GM19035 (cell line): ENCODE measurements at regions not wholly inside any gene's neighbourhood (a gene's known extent, or its start where the extent isn't known, plus 50 kb on each side); places are given as distances from the start of the nearest gene placed in this dataset.
"Not testable (repeated sequence)": the region's sequence is repeated elsewhere in the genome, so short reads cannot be mapped to it uniquely, and the experiment has no call there.

Experiments used
- ATAC-seq: cut with Tn5 transposase; IDR thresholded peaks from one replicate; pipeline ENCODE4 v1.9.1; 2021; ENCODE audit not compliant: unreplicated experiment

DNA sequence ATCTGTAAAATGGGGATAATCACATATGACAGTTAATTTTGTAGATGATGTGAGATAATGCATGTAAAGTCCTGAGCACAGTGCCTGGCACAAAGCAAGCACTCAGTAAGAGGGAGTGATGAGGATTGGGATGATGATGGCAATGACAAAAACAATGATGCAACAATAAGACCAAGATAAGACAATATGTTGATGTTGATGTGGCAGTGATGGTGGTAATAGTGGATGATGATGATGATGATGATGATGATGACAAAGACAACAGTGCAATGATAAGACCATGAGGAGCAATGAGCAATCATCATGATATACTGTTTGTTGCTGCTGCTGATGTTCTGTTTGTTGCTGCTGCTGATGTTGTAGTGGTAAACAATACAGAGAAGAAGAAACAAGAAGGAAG lies 344.1 kb downstream of the NPIPA8 start:
- ATAC-seq, result no peak

- ATAC-seq, result no peak
Observed at GRCh38 chr16:17989255-17989654, 347.3 kb downstream of the NPIPA8 start.

DNA sequence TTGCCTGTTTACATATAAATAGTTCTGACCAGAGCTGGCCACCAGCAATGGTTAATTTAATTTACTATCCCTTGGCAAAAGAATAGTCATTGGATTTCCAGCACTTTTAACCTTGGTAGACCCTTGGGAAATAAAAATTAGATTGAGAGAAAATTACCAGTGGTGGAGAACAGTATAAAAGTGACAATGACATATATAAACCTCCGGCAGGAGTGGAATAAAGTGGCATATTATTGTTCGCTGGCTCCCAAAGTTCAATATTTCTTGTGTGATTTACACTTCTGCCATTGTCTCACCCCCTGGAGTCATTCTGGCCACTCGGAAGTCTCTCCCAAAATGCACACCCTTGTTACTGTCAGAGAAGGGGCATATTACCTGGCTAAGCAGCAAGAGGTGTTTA lies 347.7 kb downstream of the NPIPA8 start:
- ATAC-seq, result no peak

GRCh38 chr16:17986991-17987390 lies 349.5 kb downstream of the NPIPA8 start:
- ATAC-seq, result no peak

DNA sequence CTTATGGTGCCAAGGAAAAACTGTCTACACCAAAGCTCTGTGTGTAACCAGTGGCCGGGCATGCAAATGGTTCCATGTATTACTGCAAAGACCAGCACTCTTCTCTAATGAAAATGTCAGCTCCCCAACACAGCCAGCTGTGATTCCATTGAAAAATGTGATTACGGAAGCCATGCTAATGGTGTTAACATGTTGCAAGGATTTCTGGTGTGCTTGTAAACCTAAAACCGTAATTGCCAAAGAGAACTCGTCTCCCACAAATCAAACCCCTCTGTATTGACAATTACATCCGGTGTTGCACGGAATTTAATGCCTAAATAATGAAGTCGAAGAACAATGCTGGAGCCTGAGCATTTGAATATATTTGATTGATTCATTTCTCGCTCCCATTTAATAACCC lies 351.7 kb downstream of the NPIPA8 start:
- no peak for ATAC-seq

DNA sequence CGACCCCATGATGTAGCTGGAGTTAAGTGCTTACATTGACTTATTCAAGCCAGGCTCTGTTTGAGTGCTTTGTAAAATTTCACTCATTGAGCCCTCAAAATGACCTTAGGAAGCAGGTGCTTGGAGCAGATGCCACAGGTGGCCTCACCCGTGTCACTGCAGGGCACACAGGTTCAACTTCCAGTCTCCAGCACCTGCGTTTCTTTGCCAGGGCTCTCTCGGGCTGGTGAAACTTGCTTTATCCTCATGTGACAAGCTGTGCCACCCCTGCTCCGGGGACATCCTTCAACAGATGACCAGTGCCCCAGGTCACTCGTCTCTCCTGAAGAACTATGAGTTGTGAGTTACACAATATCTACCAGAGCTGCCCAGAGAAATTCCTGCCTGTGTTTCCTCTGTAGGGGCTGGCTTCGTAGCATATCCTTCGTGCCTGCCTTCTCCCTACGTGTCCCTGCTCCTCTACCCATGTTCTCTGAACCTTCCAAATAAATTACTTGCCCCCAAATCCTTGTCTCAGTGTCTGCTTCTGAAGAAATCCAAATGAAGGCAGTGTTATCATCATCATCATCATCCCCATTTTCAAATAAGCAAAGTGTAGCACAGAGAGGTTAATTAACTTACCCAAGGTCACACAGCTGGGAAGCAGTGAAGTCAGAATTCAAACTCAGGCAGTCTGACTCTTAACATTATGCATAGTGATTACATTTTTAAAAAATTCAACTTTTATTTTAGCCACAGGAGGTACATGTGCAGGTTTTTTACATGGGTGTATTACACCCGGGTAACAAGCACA lies 352.5 kb downstream of the NPIPA8 start:
- no peak for ATAC-seq

DNA sequence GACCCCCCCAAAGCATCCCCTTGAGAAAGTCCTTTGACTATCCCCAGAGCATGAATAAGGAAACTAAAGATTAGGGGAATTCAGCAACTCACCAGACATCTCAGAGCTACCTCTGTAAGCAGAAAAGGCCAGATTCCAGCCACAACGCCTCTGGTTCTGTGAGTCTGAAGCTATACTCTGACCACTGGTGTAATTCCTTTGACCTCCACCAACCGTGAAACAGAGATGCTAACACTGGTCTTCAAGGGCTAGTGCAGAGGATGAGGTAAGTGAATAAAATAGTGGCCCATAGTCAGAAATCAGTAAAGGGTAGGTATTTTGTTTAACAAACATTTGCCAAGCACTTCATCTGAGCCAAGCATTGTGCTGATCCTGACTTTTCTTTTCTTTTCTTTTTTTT lies 353.4 kb downstream of the NPIPA8 start:
- no peak for ATAC-seq

GRCh38 chr16:17977260-17977659 lies 359.3 kb downstream of the NPIPA8 start:
- no peak for ATAC-seq

GRCh38 chr16:17972460-17972943 lies 364.0 kb downstream of the NPIPA8 start:
- no peak for ATAC-seq

- ATAC-seq, result no peak
Observed at GRCh38 chr16:17970816-17971331, 365.7 kb downstream of the NPIPA8 start.

- ATAC-seq, result no peak
Observed at GRCh38 chr16:17970157-17970765, 366.3 kb downstream of the NPIPA8 start.

DNA sequence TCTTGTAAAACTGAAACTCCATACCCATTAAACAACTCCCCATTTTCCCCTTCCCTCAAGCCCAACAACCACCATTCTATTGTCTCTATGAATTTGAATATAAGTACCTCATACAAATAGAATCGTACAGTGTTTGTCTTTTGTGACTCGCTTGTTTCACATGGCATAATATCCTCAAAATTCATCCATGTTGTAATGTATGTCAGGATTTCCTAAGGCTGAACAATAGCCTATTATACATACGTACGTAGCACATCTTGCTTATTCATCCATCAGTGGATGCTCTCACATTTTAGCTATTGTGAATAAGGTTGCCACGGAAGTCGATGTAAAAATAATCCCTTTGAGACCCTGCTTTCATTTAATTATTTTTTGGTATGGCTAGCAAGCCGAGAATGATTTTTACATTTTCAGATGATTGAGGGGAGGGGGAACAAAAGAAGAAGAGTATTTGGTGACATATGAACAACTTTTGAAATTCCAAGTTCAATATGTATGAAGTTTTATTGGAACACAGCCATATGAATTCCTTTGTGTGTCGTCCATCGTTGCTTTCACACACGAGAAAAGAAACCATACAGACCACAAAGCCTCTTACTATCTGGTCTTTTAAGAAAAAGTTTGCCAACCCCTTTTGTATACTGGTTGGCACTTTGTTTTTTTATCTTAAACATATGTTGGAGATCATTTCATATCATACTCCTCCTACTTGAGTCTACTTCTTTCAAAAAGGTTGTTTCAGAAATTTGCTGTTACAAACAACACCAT lies 371.2 kb downstream of the NPIPA8 start:
- no peak for ATAC-seq

DNA sequence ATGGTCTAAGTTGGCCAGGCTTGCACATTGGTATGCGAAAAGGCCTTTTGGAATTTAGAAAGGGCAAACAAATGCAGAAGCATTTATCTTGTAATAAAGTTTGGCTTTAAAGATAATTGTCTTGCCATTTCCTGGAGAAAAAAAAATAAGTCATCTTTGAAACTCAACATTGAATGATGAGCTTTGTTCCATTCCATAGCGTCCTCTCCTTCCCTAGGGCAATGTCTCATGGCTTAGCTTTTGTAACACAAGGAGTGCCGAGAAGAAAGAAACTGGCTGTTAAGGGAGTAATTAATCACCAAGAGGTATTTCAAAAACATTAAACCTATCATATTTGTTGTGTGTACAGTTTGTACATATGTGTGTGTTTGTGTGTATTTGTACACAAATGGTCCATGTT lies 372.3 kb downstream of the NPIPA8 start:
- no peak for ATAC-seq

- no peak for ATAC-seq
Observed at GRCh38 chr16:17963185-17963836, 373.2 kb downstream of the NPIPA8 start.

DNA sequence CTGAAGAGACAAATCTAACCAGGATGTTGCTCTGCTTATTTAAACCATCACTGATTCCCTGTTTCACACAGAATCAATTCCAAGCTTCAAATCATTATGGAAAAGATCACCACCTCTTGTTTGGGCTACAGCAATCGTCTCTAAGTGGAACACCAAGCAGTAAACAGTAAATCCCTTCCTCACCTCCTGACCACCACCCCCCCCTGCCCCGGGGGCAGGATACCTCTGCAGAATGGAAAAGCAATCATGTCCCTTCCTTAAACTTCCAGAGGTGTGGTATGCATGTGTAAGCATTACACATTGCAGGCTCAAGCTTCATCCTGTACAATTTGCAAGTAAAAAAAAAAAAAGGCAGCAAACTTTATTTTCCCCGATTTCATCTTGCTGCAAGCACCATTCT lies 373.8 kb downstream of the NPIPA8 start:
- ATAC-seq, result no peak

DNA sequence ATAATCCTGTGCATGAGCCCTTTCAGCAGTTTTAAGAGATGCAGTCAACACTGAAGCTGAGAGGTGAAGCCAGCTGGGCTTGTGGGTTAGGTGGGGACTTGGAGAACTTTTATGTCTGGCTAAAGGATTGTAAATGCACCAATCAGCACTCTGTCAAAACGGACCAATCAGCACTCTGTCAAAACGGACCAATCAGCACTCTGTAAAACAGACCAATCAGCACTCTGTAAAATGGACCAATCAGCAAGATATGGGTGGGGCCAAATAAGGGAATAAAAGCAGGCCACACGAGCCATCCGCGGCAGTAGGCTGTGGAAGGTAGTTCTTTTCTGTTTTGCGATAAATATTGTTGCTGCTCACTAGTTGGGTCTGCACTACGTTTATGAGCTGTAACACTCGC lies 374.7 kb downstream of the NPIPA8 start:
- ATAC-seq, result not testable (repeated sequence)

- no peak for ATAC-seq
Observed at GRCh38 chr16:17951378-17951777, 385.2 kb downstream of the NPIPA8 start.

DNA sequence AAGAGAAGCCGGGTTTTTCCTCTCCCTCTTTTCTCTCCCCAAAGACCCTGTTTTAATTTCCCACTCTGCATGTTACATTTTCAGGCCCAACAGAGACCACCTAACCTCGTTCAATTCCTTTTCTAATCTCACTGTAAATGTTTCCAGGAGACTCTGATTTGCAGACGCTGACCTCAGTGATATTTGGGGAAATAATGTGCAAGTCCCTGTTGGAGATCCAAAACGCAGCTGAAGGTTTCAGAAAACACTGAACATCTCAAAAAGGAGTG lies 386.6 kb downstream of the NPIPA8 start:
- ATAC-seq, result no peak

DNA sequence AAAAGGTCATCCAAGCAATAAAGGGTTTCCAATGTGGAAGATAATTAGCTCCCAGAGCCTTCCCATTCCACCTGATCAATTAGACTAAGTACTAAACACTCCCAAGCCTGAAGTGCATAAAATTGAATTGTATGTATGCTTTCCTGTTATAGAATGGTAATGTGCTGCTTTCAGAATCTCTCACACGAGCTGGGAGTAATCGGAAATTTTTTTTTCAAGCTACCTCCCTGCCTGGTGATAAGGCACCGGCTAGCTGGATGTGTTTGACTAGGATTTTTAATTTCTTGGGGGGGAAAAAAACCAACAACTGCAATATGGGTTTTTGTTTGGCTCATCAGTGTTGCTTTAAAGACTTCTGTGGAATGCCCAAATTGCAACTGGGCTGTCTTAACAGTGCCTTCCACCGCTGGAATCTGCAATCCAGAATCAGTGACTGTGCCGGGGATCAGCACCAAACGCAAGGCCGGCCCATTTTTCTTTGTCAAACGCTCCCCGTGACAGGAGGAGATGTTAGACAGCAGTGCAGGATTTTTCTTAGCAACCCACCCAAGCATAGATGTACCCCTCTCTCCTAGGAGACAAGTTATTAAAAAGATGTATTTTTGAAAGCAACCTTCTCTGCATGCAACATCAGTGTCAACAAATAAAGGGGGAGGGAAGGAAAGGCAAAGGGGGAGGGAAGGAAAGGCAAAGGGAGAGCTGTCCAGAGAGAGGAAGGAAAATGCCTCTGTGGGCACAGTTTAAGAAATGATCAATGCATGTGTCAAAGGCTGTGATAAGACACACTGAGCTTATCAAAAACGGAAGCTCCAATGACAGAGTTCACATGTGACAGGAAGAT lies 387.2 kb downstream of the NPIPA8 start:
- no peak for ATAC-seq

- no peak for ATAC-seq
Observed at GRCh38 chr16:17947637-17948036, 388.9 kb downstream of the NPIPA8 start.
